ENCODE measurements at regions not wholly inside any gene's neighbourhood (a gene's known extent, or its start where the extent isn't known, plus 50 kb on each side); places are given as distances from the start of the nearest gene placed in this dataset.
A peak's percentile ranks its signal among the peaks of the same experiment; 100 is the strongest.

- no peak for DNase-seq (ENCODE audit: insufficient read length, low spot score, missing footprints)
- Histone ChIP-seq H3K4me1 (ENCODE audit: insufficient read depth, low read length) (no peaks in the 10 kb centered on the region), H3K27me3 (ENCODE audit: insufficient read depth, low read length) (no peaks in the 10 kb centered on the region), H2AFZ (ENCODE audit: low read length) (no peak overlapping the region), H3K4me3 (ENCODE audit: insufficient read depth, low read length) (no peak overlapping the region), H3K4me2 (ENCODE audit: insufficient read depth, low read length) (no peak overlapping the region), H4K20me1 (ENCODE audit: insufficient read depth, low read length) (no peaks in the 10 kb centered on the region), H3K79me2 (ENCODE audit: insufficient read depth, low read length) (no peaks in the 10 kb centered on the region), H3K9me3 (ENCODE audit: low read depth, low read length) (peaks cover 2% of the 10 kb centered on the region), H3K36me3 (ENCODE audit: insufficient read depth, low read length) (no peaks in the 10 kb centered on the region), H3K27ac (ENCODE audit: low read depth, low read length) (no peak overlapping the region)
- no peak for TF ChIP-seq CTCF (IDR thresholded peaks at IDR 0.05; ENCODE audit: extremely low read depth, low read depth, low read length)
Observed at GRCh38 chr4:178233906-178234305, 791.7 kb upstream of the AGA start.

- Histone ChIP-seq H2AFZ (ENCODE audit: low read length) (no peak overlapping the region), H4K20me1 (ENCODE audit: insufficient read depth, low read length) (no peaks in the 10 kb centered on the region)
- TF ChIP-seq CTCF (IDR thresholded peaks at IDR 0.05; ENCODE audit: extremely low read depth, low read depth, low read length), result no peak
Observed at GRCh38 chr4:178240891-178241290, 798.7 kb upstream of the AGA start.

DNA sequence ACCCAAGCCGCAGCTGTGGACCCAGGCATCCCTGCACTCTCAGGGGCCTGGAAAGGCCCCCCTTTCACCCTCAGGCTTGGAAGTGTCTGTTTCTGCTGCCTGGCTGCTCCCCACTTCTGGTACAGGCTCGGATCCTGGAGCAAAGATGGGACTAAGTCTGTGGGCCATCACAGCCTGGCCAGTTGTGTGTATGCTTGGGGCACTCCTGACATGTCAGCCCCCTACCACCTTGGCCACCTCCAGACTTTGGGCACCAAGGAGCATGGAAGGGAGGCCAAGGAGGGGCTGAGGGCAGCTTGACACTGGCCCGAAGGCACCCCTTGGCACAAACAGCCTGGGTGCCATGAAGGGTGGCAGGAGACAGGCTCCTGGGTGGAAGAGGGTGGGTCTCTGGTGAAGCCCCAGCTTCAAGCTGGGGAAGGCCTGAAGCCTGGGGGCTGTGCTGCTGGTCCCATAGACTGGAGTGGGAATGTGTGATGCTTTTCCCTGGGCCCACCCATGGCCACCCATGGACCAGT lies 799.4 kb upstream of the AGA start:
- no peak for TF ChIP-seq CTCF (IDR thresholded peaks at IDR 0.05; ENCODE audit: extremely low read depth, low read depth, low read length)
- no peaks in the 10 kb centered on the region for H3K79me2 ChIP-seq (ENCODE audit: insufficient read depth, low read length)
- no peaks in the 10 kb centered on the region for H3K36me3 ChIP-seq (ENCODE audit: insufficient read depth, low read length)
- H3K4me2 ChIP-seq (ENCODE audit: insufficient read depth, low read length), result no peak overlapping the region
- peaks cover 3% of the 10 kb centered on the region for H3K9me3 ChIP-seq (ENCODE audit: low read depth, low read length)
- H2AFZ ChIP-seq (ENCODE audit: low read length), result no peak overlapping the region
- no peak overlapping the region for H3K4me3 ChIP-seq (ENCODE audit: insufficient read depth, low read length)
- no peak overlapping the region for H3K27ac ChIP-seq (ENCODE audit: low read depth, low read length)
- no peaks in the 10 kb centered on the region for H3K27me3 ChIP-seq (ENCODE audit: insufficient read depth, low read length)
- no peak for DNase-seq (ENCODE audit: insufficient read length, low spot score, missing footprints)
- H3K4me1 ChIP-seq (ENCODE audit: insufficient read depth, low read length), result no peaks in the 10 kb centered on the region
- H4K20me1 ChIP-seq (ENCODE audit: insufficient read depth, low read length), result no peaks in the 10 kb centered on the region

More at GRCh38 chr4:178240891-178241290, 798.7 kb upstream of the AGA start:
- Histone ChIP-seq H3K4me1 (ENCODE audit: insufficient read depth, low read length) (no peaks in the 10 kb centered on the region), H3K27ac (ENCODE audit: low read depth, low read length) (no peak overlapping the region), H3K79me2 (ENCODE audit: insufficient read depth, low read length) (no peaks in the 10 kb centered on the region), H3K27me3 (ENCODE audit: insufficient read depth, low read length) (no peaks in the 10 kb centered on the region), H3K36me3 (ENCODE audit: insufficient read depth, low read length) (no peaks in the 10 kb centered on the region), H3K9me3 (ENCODE audit: low read depth, low read length) (peaks cover 3% of the 10 kb centered on the region), H3K4me3 (ENCODE audit: insufficient read depth, low read length) (no peak overlapping the region), H3K4me2 (ENCODE audit: insufficient read depth, low read length) (no peak overlapping the region)
- DNase-seq (ENCODE audit: insufficient read length, low spot score, missing footprints), result peak; percentile 19

- Histone ChIP-seq H4K20me1 (ENCODE audit: insufficient read depth, low read length) (no peaks in the 10 kb centered on the region), H3K9me3 (ENCODE audit: low read depth, low read length) (peaks cover 3% of the 10 kb centered on the region), H3K27ac (ENCODE audit: low read depth, low read length) (no peak overlapping the region), H2AFZ (ENCODE audit: low read length) (no peak overlapping the region), H3K36me3 (ENCODE audit: insufficient read depth, low read length) (no peaks in the 10 kb centered on the region), H3K4me1 (ENCODE audit: insufficient read depth, low read length) (no peaks in the 10 kb centered on the region), H3K4me3 (ENCODE audit: insufficient read depth, low read length) (no peak overlapping the region), H3K4me2 (ENCODE audit: insufficient read depth, low read length) (no peak overlapping the region), H3K27me3 (ENCODE audit: insufficient read depth, low read length) (no peaks in the 10 kb centered on the region), H3K79me2 (ENCODE audit: insufficient read depth, low read length) (no peaks in the 10 kb centered on the region)
- no peak for TF ChIP-seq CTCF (IDR thresholded peaks at IDR 0.05; ENCODE audit: extremely low read depth, low read depth, low read length)
- no peak for DNase-seq (ENCODE audit: insufficient read length, low spot score, missing footprints)
Observed at GRCh38 chr4:178242655-178243054, 800.4 kb upstream of the AGA start.
